GM21423 (cell line): ENCODE measurements at regions not wholly inside any gene's neighbourhood (a gene's known extent, or its start where the extent isn't known, plus 50 kb on each side); places are given as distances from the start of the nearest gene placed in this dataset.
A peak's percentile ranks its signal among the peaks of the same experiment; 100 is the strongest.

Source experiments
- ATAC-seq: cut with Tn5 transposase; IDR thresholded peaks from one replicate; pipeline ENCODE4 v1.9.1; 2021; ENCODE audit warnings: mild to moderate bottlenecking, moderate library complexity; ENCODE audit not compliant: unreplicated experiment

- no peak for ATAC-seq
Measured at GRCh38 chr6:88263591-88263990, 97.4 kb upstream of the CNR1 start.

GRCh38 chr6:88262332-88262731 is 96.2 kb upstream of the CNR1 start:
- no peak for ATAC-seq

GRCh38 chr6:88251301-88251700 is 85.2 kb upstream of the CNR1 start:
- ATAC-seq = no peak

DNA sequence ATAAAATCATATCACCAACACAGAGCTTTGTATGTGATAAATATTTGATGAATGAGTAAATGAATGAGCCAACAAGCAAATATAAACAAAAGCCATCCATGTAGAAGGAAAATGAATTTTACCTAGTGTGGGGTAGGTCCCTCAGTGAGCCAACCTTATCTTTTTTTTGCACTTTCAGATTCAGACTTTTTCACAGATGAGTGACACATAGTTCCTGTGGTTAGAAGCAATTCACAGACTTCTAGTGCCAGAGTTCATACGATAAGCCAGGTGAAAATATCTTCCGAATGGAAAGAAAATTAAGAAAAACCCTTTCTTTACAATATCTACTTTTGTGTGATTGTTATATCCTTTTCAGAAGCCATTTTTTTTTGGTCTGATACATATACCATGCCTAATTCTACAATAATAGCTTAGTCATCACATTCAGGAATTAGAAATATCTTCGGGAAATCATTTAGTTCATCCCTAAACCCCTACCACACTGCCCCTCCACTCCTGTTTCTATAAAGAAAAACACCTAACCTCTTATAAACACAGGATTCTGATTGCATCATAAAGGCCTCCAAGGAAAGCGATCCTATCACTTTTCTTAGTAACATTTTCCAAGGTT is 82.7 kb upstream of the CNR1 start:
- no peak for ATAC-seq

DNA sequence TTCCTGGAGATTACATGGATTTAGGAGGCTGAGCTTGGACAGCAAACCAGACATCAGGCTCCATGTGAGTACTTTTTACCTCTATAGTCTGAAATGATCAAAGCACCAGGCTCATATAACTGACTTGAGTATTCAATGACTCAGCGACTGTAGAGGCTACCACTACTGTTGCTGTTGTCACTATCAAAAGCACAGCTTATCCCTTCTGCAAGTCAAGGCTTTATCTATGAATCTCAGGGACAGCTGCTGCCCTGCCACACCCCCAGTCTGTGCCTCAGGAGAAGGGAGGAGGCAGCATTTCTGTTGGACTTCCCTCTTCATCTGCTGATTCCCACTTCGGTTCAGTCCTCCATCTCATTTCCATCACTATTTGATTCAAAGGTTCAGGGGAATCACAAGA is 80.5 kb upstream of the CNR1 start:
- ATAC-seq = no peak

GRCh38 chr6:88244721-88245120 is 78.6 kb upstream of the CNR1 start:
- ATAC-seq = no peak

DNA sequence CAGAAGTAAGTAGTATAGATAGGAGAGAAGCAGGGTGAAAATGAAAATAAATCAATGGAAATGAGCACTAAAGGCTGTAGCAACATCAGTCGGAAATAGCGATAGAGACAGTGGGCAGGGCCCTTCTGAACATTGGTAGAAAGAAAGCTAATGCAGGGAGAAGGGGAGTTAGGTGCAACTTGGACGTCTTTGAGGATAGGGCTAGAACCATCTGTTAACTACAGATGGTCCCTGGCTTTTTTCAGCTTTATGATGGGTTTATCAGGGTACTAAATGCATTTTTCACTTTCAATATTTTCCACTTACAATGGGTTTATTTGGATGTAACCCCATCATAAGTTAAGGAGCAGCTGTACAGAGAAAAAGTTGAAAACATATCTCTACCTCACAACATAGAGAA is 72.8 kb upstream of the CNR1 start:
- no peak for ATAC-seq

DNA sequence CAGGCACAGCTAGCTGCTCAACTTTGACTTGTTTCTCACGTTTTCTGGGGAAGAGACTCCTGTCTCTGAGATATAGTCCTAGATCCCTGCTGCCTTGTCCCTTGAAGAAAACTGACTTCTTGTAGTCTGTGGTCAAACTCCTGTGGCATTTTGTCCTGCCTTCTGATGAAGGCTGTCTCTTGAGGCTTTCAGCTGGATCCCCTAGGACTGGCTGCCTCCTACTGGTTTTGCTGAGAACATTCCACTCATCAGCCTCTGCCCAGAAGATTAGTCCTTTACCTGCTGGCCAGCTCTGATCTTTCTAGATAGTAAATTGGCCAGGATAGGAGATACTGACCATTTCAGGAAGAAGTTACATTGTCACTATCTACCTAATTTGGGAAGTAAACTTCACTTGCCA is 71.9 kb upstream of the CNR1 start:
- peak; percentile 62 for ATAC-seq

DNA sequence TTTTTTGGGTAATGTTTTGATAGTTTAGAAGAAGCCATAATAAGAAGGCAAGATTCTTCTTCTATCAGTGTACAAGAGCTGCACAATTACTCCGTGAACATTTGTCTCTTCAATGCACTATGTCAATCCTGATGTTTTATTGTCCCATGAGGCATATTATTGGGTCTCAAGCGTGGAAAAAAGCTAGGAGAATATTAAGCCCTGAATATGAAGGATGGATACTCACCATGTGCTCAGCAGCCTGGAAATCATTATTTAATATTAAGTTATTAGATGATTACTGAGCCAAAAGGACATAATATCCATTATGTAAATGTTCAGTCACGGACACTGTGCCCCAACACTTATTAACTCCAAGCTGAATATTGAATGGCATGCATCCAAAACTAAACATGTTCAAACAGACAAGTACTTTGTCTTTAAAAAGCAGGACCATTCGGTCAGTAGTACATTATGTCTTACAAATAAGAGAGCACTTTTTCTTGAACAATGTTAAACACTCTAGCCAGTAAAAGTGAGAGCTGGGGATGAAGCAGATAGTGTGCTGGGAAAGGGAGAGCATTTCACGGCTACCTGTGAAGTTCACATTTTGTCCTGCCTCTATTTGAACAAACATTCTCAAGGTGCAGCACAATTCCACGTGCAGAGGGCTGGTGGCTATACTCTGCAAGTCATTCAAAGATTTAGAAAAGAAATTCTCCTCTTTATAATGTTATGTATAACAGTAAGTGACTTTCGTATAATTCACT is 70.6 kb upstream of the CNR1 start:
- ATAC-seq = no peak

DNA sequence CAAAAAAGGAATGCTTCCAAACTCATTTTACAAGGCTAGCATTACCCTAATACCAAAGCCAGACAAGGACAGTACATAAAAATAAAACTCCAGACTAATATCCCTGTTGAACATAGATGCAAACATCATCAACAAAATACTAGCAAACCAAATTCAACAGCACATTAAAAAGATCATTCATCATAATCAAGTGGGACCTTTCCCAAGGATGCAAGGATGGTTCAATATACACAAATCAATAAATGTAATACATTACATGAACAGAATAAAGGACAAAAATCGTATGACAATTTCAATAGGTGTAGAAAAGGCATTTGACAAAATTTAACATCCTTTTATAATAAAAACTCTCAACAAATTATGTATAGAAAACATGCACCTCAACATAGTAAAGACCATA is 66.6 kb upstream of the CNR1 start:
- ATAC-seq = no peak

GRCh38 chr6:88223298-88223697 is 57.2 kb upstream of the CNR1 start:
- no peak for ATAC-seq

DNA sequence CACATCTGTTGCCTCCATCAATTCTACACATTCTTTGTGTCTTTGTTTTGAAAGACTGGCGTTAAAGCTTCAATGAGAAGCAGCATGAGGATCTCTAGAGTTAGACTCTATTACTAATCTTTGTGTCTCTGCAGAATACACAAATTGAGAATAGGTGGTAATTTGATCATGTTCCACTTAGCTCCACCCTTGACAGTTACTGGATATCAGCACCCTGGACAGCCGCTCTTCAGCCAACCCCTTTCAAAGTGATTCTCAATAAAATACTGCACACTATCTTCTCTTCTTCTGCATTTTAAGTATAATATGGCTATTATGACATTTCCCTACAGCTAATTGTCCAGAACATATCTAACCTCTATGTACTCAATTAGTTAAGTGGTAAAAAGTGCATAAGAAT is 54.3 kb upstream of the CNR1 start:
- no peak for ATAC-seq

GRCh38 chr6:88216182-88216581 is 50.0 kb upstream of the CNR1 start:
- ATAC-seq = no peak
